Chondrocyte (in vitro differentiated cells): ENCODE measurements at regions not wholly inside any gene's neighbourhood (a gene's known extent, or its start where the extent isn't known, plus 50 kb on each side); places are given as distances from the start of the nearest gene placed in this dataset.

ENCODE experiments used
- DNase-seq: peaks from one replicate; pipeline ENCODE4 v3.0.0; 2021; ENCODE audit warnings: mixed read lengths, low spot score
- H3K27ac Mint-ChIP-seq: one replicate; pipeline ENCODE4 v1.8.0; 2021; ENCODE audit warnings: mild to moderate bottlenecking, moderate library complexity, mixed read lengths; ENCODE audit not compliant: unreplicated experiment
- H3K27me3 Mint-ChIP-seq: 2 replicates; pipeline ENCODE4 v1.8.0; 2021; ENCODE audit warnings: low read depth, mixed read lengths
- H3K36me3 Mint-ChIP-seq: 2 replicates; pipeline ENCODE4 v1.8.0; 2021; ENCODE audit warnings: low read depth, mixed read lengths
- H3K4me1 Mint-ChIP-seq: 2 replicates; pipeline ENCODE4 v1.8.0; 2021; ENCODE audit warnings: low read depth, mild to moderate bottlenecking, mixed read lengths
- H3K4me3 Mint-ChIP-seq: one replicate; pipeline ENCODE4 v1.8.0; 2021; ENCODE audit warnings: mild to moderate bottlenecking, moderate library complexity, mixed read lengths; ENCODE audit not compliant: unreplicated experiment
- H3K9me3 Mint-ChIP-seq: 2 replicates; pipeline ENCODE4 v1.8.0; 2021; ENCODE audit warnings: low read depth, mixed read lengths
- CTCF ChIP-seq: fragments of 200-600 bp; sonication (generic); IDR thresholded peaks from 2 replicates; pipeline ENCODE4 v1.5.0; 2021; ENCODE audit warnings: antibody characterized with exemption, mild to moderate bottlenecking, moderate library complexity

- no peaks in the 10 kb centered on the region for H3K9me3 Mint-ChIP-seq
- H3K4me3 Mint-ChIP-seq: no peak overlapping the region
- DNase-seq: no peak
- TF ChIP-seq CTCF: no peak
- peaks cover 7% of the 10 kb centered on the region for H3K4me1 Mint-ChIP-seq
- peak overlapping the region; percentile 43 for H3K27ac Mint-ChIP-seq
- H3K36me3 Mint-ChIP-seq: no peaks in the 10 kb centered on the region
- H3K27me3 Mint-ChIP-seq: no peaks in the 10 kb centered on the region
These were observed 1014.9 kb upstream of the GJE1 start for GRCh38 chr6:141117874-141118273.

GRCh38 chr6:141110481-141110880, 1022.2 kb upstream of the GJE1 start:
- no peaks in the 10 kb centered on the region for H3K27me3 Mint-ChIP-seq
- H3K36me3 Mint-ChIP-seq: no peaks in the 10 kb centered on the region
- DNase-seq: no peak
- no peak overlapping the region for H3K4me3 Mint-ChIP-seq
- peaks cover 9% of the 10 kb centered on the region for H3K4me1 Mint-ChIP-seq
- TF ChIP-seq CTCF: no peak
- H3K27ac Mint-ChIP-seq: no peak overlapping the region
- no peaks in the 10 kb centered on the region for H3K9me3 Mint-ChIP-seq

GRCh38 chr6:141107591-141108160, 1025.0 kb upstream of the GJE1 start:
- no peak for TF ChIP-seq CTCF
- Mint-ChIP-seq H3K9me3 (peaks cover 9% of the 10 kb centered on the region), H3K4me1 (peaks cover 13% of the 10 kb centered on the region), H3K27me3 (no peaks in the 10 kb centered on the region), H3K4me3 (no peak overlapping the region), H3K36me3 (no peaks in the 10 kb centered on the region), H3K27ac (no peak overlapping the region)
- no peak for DNase-seq

- Mint-ChIP-seq H3K4me1 (peaks cover 13% of the 10 kb centered on the region), H3K9me3 (peaks cover 9% of the 10 kb centered on the region), H3K27ac (peak overlapping the region; percentile 17), H3K36me3 (no peaks in the 10 kb centered on the region), H3K4me3 (no peak overlapping the region), H3K27me3 (no peaks in the 10 kb centered on the region)
- no peak for TF ChIP-seq CTCF
- no peak for DNase-seq
These were observed 1027.2 kb upstream of the GJE1 start for GRCh38 chr6:141105481-141105880.

GRCh38 chr6:141103246-141103645, 1029.5 kb upstream of the GJE1 start:
- no peaks in the 10 kb centered on the region for H3K36me3 Mint-ChIP-seq
- no peak overlapping the region for H3K4me3 Mint-ChIP-seq
- H3K4me1 Mint-ChIP-seq: peaks cover 13% of the 10 kb centered on the region
- no peak overlapping the region for H3K27ac Mint-ChIP-seq
- H3K27me3 Mint-ChIP-seq: no peaks in the 10 kb centered on the region
- no peak for TF ChIP-seq CTCF
- H3K9me3 Mint-ChIP-seq: peaks cover 9% of the 10 kb centered on the region
- no peak for DNase-seq
